Fibroblast of villous mesenchyme (primary cell): ENCODE measurements at regions not wholly inside any gene's neighbourhood (a gene's known extent, or its start where the extent isn't known, plus 50 kb on each side); places are given as distances from the start of the nearest gene placed in this dataset.

Experiments used
- DNase-seq: peaks from one replicate; pipeline ENCODE4 v3.0.0-alpha.2; 2010; ENCODE audit warnings: low read depth
- H3K4me3 ChIP-seq: 2 replicates; pipeline ENCODE4 v1.5.1; 2011; ENCODE audit warnings: low read depth, mild to moderate bottlenecking, low read length
- TF ChIP-seq, protein P1 (sequence below): IDR thresholded peaks from 2 replicates; pipeline ENCODE4 v1.5.1; 2012; ENCODE audit warnings: low read depth, mild to moderate bottlenecking, low read length; ENCODE audit not compliant: insufficient read depth

DNA sequence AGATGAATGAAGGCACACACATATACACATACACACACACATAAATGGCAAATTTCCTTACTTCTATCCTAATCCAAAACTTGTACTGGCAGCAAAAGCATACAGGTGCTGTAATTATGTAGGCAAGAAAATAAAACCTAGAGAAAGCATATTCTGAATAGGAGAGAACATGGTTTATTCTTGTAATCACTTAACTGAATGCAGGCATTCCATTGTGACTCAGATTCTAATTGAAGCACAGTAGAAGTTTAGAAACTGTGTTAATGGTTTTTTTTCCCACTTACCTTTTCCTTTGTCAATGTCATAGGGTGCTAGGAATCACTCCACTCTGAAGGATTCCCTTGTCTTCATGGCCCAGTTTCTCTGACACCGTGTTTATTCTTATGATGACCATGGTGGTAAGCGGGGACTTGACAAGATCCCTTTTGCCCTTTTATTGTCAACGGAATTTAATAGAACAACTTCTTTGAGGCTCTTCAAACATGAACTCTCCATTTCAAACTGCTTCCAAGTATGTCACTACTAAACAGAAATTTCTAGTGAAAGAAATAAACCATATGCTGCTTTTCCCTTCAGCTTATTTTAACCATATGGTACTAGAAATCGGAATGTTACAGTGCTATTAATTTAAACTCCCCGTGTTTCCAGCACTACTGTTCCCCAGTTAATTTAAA is 164.2 kb downstream of the OGFRL1 start:
- TF ChIP-seq, protein P1, sequence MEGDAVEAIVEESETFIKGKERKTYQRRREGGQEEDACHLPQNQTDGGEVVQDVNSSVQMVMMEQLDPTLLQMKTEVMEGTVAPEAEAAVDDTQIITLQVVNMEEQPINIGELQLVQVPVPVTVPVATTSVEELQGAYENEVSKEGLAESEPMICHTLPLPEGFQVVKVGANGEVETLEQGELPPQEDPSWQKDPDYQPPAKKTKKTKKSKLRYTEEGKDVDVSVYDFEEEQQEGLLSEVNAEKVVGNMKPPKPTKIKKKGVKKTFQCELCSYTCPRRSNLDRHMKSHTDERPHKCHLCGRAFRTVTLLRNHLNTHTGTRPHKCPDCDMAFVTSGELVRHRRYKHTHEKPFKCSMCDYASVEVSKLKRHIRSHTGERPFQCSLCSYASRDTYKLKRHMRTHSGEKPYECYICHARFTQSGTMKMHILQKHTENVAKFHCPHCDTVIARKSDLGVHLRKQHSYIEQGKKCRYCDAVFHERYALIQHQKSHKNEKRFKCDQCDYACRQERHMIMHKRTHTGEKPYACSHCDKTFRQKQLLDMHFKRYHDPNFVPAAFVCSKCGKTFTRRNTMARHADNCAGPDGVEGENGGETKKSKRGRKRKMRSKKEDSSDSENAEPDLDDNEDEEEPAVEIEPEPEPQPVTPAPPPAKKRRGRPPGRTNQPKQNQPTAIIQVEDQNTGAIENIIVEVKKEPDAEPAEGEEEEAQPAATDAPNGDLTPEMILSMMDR: no peak
- no peak overlapping the region for H3K4me3 ChIP-seq
- no peak for DNase-seq

DNA sequence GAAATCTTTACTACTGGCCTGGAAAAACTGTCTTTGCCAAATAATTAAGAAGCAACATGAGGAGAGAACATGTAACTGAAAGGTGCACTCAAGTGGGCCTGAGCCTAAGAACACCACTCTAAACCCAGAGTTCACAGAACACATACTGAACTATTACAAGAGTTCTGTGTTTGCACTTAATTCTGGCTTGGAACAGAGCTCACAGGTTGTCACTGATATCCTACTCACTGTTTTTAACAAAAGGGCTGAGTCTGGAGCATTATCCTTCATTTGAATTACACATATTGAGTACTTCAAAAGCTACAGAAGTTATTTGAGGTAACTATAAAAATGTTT is 164.7 kb downstream of the OGFRL1 start:
- TF ChIP-seq, protein P1: no peak
- no peak for DNase-seq

GRCh38 chr6:71454056-71454455 is 165.4 kb downstream of the OGFRL1 start:
- TF ChIP-seq, protein P1: no peak
- no peak overlapping the region for H3K4me3 ChIP-seq
- DNase-seq: no peak

More for the DNA sequence above, 164.7 kb downstream of the OGFRL1 start:
- no peak overlapping the region for H3K4me3 ChIP-seq

DNA sequence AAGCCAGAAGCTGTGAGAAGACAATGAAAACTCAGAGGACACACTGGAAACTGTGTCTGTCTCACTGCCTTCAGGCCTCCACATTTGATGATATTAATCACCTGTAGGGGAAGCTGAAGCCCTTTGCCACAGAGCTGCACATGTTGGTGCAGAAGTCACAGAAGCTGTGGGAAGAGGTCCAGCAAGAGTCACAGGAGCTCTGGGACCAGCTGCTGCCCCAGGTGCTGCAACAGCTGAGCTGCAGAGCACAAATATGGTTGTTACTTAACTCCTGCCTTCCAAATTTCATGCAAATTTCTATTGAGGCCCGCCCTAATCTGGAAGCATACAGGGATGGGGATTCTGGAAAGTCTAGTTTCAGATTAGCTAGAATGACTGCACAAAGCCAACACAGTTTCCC is 169.3 kb downstream of the OGFRL1 start:
- DNase-seq: no peak
- H3K4me3 ChIP-seq: no peak overlapping the region
- TF ChIP-seq, protein P1: no peak

- H3K4me3 ChIP-seq: no peak overlapping the region
- DNase-seq: no peak
- TF ChIP-seq, protein P1: no peak
Measured at GRCh38 chr6:71459162-71459561, 170.6 kb downstream of the OGFRL1 start.

GRCh38 chr6:71460933-71461332 is 172.3 kb downstream of the OGFRL1 start:
- DNase-seq: no peak
- no peak overlapping the region for H3K4me3 ChIP-seq
- TF ChIP-seq, protein P1: no peak

GRCh38 chr6:71463061-71463460 is 174.4 kb downstream of the OGFRL1 start:
- H3K4me3 ChIP-seq: no peak overlapping the region
- peak; percentile 77 for DNase-seq
- TF ChIP-seq, protein P1: no peak
